ENCODE measurements at regions not wholly inside any gene's neighbourhood (a gene's known extent, or its start where the extent isn't known, plus 50 kb on each side); places are given as distances from the start of the nearest gene placed in this dataset.

- H3K56ac ChIP-seq (ENCODE audit: insufficient read length, low read depth, low read length) = no peak overlapping the region
- H2BK15ac ChIP-seq (ENCODE audit: low read depth, low read length) = no peak overlapping the region
- H3K36me3 Mint-ChIP-seq (ENCODE audit: insufficient read depth in 1 of 3, low read depth in 3 of 3) = no peaks in the 10 kb centered on the region
- no peaks in the 10 kb centered on the region for H3K4me1 ChIP-seq (ENCODE audit: insufficient read depth, low read length)
- WGBS (ENCODE audit: extremely low coverage, insufficient read length, low lambda C conversion rate) = no CpG with 5 or more reads among the region's 6 CpGs
- no peak overlapping the region for H3K14ac ChIP-seq (ENCODE audit: insufficient read depth, low read length)
- H3K4me1 Mint-ChIP-seq = peaks cover 5 to 11% of the 10 kb centered on the region in 2 experiments; a peak in 3 of 4 replicates
- no peak overlapping the region for H3K23ac ChIP-seq (ENCODE audit: insufficient read length, low read depth, low read length)
- no peaks in the 10 kb centered on the region for H4K20me1 ChIP-seq (ENCODE audit: control insufficient read depth, insufficient read depth, insufficient read length)
- H3K4ac ChIP-seq (ENCODE audit: low read depth, low read length) = no peak overlapping the region
- no peak overlapping the region for H2AFZ ChIP-seq (ENCODE audit: low read length)
- no peak overlapping the region for H4K5ac ChIP-seq (ENCODE audit: insufficient read length, low read depth, low read length)
- no peak overlapping the region for H3K4me3 Mint-ChIP-seq
- H4K8ac ChIP-seq (replicated peaks; ENCODE audit: insufficient read length, low read depth, low read length) = no peak overlapping the region
- H3K9ac ChIP-seq (ENCODE audit: extremely low read depth, insufficient read length, low read length) = no peak overlapping the region
- H2BK20ac ChIP-seq (ENCODE audit: low read depth, low read length, poor library complexity, severe bottlenecking) = no peak overlapping the region
- H3K4me2 ChIP-seq (ENCODE audit: insufficient read depth, insufficient read length, low read length) = no peak overlapping the region
- no peak overlapping the region for H3K27ac ChIP-seq (ENCODE audit: insufficient read length, low read depth, low read length)
- peak overlapping the region in 1 of 3 experiments; percentile 23; a peak in 1 of 7 replicates for H3K27ac Mint-ChIP-seq
- no peak overlapping the region for H2AK5ac ChIP-seq (ENCODE audit: insufficient read length, low read length)
- H3T11ph ChIP-seq (ENCODE audit: low read length) = no peak overlapping the region
- H3K9me3 Mint-ChIP-seq = no peaks in the 10 kb centered on the region
- no peak overlapping the region for H2BK120ac ChIP-seq (ENCODE audit: low read depth, low read length, poor library complexity, severe bottlenecking)
- TF ChIP-seq CTCF (conservative IDR thresholded peaks at IDR 0.05) = no peak
- H3K23me2 ChIP-seq (ENCODE audit: insufficient read length, low read depth, low read length, poor library complexity, severe bottlenecking) = no peaks in the 10 kb centered on the region
- no peak for DNase-seq
- no peaks in the 10 kb centered on the region for H3K79me2 ChIP-seq (ENCODE audit: insufficient read depth, low read length)
- H4K91ac ChIP-seq (ENCODE audit: insufficient read length, low read depth, low read length) = no peak overlapping the region
- no peak overlapping the region for H3K18ac ChIP-seq (ENCODE audit: insufficient read length, low read depth, low read length)
- H2BK5ac ChIP-seq (ENCODE audit: insufficient read length, low read length) = no peak overlapping the region
- no peaks in the 10 kb centered on the region for H3K79me1 ChIP-seq (ENCODE audit: insufficient read depth, low read depth, low read length, poor library complexity, severe bottlenecking)
- H3K27me3 ChIP-seq (ENCODE audit: insufficient read depth, low read length) = no peaks in the 10 kb centered on the region
- peaks cover 4% of the 10 kb centered on the region for H3K27me3 Mint-ChIP-seq (ENCODE audit: low read depth)
- no peaks in the 10 kb centered on the region for H3K9me3 ChIP-seq (ENCODE audit: control insufficient read depth, low read depth, low read length)
- no peak overlapping the region for H2BK12ac ChIP-seq (ENCODE audit: insufficient read length, low read depth, low read length)
Observed at GRCh38 chr5:88502179-88503040, 233.8 kb upstream of the TMEM161B start.
